Keratinocyte (primary cell): ENCODE measurements at regions not wholly inside any gene's neighbourhood (a gene's known extent, or its start where the extent isn't known, plus 50 kb on each side); places are given as distances from the start of the nearest gene placed in this dataset.
"Not testable (repeated sequence)": the region's sequence is repeated elsewhere in the genome, so short reads cannot be mapped to it uniquely, and the experiment has no call there.

Experiments
- DNase-seq: peaks from one replicate; pipeline ENCODE4 v3.0.0-alpha.2; 2011; ENCODE audit warnings: low read depth, missing footprints, low spot score
- FAIRE-seq: peaks from 2 replicates; lab custom pipeline; 2011; peaks lifted over from hg19 to GRCh38; lab: Jason Lieb, UNC
- H2AFZ ChIP-seq: 2 replicates; pipeline ENCODE4 v1.6.0; 2012; ENCODE audit warnings: low read length, control low read depth, inconsistent platforms; ENCODE audit not compliant: control insufficient read depth
- H3K27ac ChIP-seq: 2 replicates; pipeline ENCODE4 v1.5.1; 2011; ENCODE audit warnings: low read length; ENCODE audit not compliant: control insufficient read depth, insufficient read depth
- H3K27me3 ChIP-seq: 3 replicates; pipeline ENCODE4 v1.6.0; 2011; ENCODE audit warnings: low read length; ENCODE audit not compliant: control insufficient read depth, insufficient read depth; ENCODE audit errors: extremely low read depth
- H3K36me3 ChIP-seq, 2 experiments: 2 replicates in 1 of 2; 3 replicates in 1 of 2; pipeline ENCODE4 v1.5.1; 2011; ENCODE audit warnings: low read length in 2 of 2, mild to moderate bottlenecking in 1 of 2; ENCODE audit not compliant: control insufficient read depth in 2 of 2, insufficient read depth in 2 of 2; ENCODE audit errors: extremely low read depth in 1 of 2
- H3K4me1 ChIP-seq: 3 replicates; pipeline ENCODE4 v1.5.1; 2011; ENCODE audit warnings: low read length; ENCODE audit not compliant: control insufficient read depth, insufficient read depth; ENCODE audit errors: extremely low read depth
- H3K4me2 ChIP-seq: 3 replicates; pipeline ENCODE4 v1.6.0; 2011; ENCODE audit warnings: low read depth, low read length; ENCODE audit not compliant: control insufficient read depth, insufficient read depth; ENCODE audit errors: extremely low read depth
- H3K4me3 ChIP-seq, 3 experiments: fragments of 200-600 bp in 1 of 3; sonication (generic) in 1 of 3; 2 replicates in 2 of 3; 3 replicates in 1 of 3; pipeline ENCODE4 v1.5.1; 2011 to 2016; ENCODE audit warnings: low read length in 3 of 3, mild to moderate bottlenecking in 3 of 3, control low read depth in 2 of 3, inconsistent platforms in 1 of 3, low read depth in 1 of 3, mixed read lengths in 1 of 3, mixed run types in 1 of 3, moderate library complexity in 1 of 3; ENCODE audit not compliant: control insufficient read depth in 2 of 3, insufficient read depth in 2 of 3; ENCODE audit errors: extremely low read depth in 1 of 3
- H3K79me2 ChIP-seq: 2 replicates; pipeline ENCODE4 v1.6.0; 2012; ENCODE audit warnings: low read length; ENCODE audit not compliant: control insufficient read depth, insufficient read depth
- H3K9ac ChIP-seq: 3 replicates; pipeline ENCODE4 v1.6.0; 2011; ENCODE audit warnings: low read length; ENCODE audit not compliant: control insufficient read depth, insufficient read depth; ENCODE audit errors: extremely low read depth
- H3K9me1 ChIP-seq: 3 replicates; pipeline ENCODE4 v1.6.0; 2011; ENCODE audit warnings: low read length; ENCODE audit not compliant: control insufficient read depth, insufficient read depth; ENCODE audit errors: extremely low read depth
- H3K9me3 ChIP-seq: 2 replicates; pipeline ENCODE4 v1.5.1; 2012; ENCODE audit warnings: low read depth, low read length; ENCODE audit not compliant: control insufficient read depth
- H4K20me1 ChIP-seq: 3 replicates; pipeline ENCODE4 v1.6.0; 2011; ENCODE audit warnings: low read length; ENCODE audit not compliant: control insufficient read depth, insufficient read depth; ENCODE audit errors: extremely low read depth
- CTCF ChIP-seq, 3 experiments: IDR thresholded peaks in 1 of 3; conservative IDR thresholded peaks in 1 of 3; optimal IDR thresholded peaks in 1 of 3; 2 replicates in 2 of 3; 3 replicates in 1 of 3; pipeline versions ENCODE3 to v1.5.1; 2011; ENCODE audit warnings: low read length in 3 of 3, mild to moderate bottlenecking in 3 of 3, moderate library complexity in 2 of 3, control low read depth in 1 of 3, inconsistent platforms in 1 of 3; ENCODE audit not compliant: insufficient read depth in 2 of 3; ENCODE audit errors: extremely low read depth in 1 of 3
- EZH2 ChIP-seq: IDR thresholded peaks from one replicate; pipeline ENCODE4 v1.6.1; 2012; ENCODE audit warnings: inconsistent platforms, mild to moderate bottlenecking, low read length, moderate library complexity
- dilution Hi-C: fragments of 300-500 bp; cut with MboI; formaldehyde crosslinking; loops from one replicate; pipeline ENCODE4 v1.7.0; 2020; ENCODE audit warnings: low sequenced_read_pairs; ENCODE audit not compliant: extremely low pct_ligation_motif_present

GRCh38 chr15:24292837-24293236 lies 382.7 kb upstream of the NPAP1 start:
- FAIRE-seq (no peak), DNase-seq (no peak)
- Histone ChIP-seq H3K36me3 (no peaks in the 10 kb centered on the region), H3K79me2 (no peaks in the 10 kb centered on the region), H3K9ac (no peak overlapping the region), H4K20me1 (no peaks in the 10 kb centered on the region), H3K27me3 (no peaks in the 10 kb centered on the region), H2AFZ (no peak overlapping the region), H3K4me2 (no peak overlapping the region), H3K27ac (no peak overlapping the region), H3K9me1 (no peaks in the 10 kb centered on the region), H3K4me3 (no peak overlapping the region), H3K9me3 (no peaks in the 10 kb centered on the region), H3K4me1 (no peaks in the 10 kb centered on the region)
- TF ChIP-seq EZH2 (no peak), CTCF (optimal IDR thresholded peaks at IDR 0.05 in 1 of 3, IDR thresholded peaks at IDR 0.05 in 1 of 3, conservative IDR thresholded peaks at IDR 0.05 in 1 of 3; ENCODE audit: extremely low read depth in 1 of 3, insufficient read depth in 2 of 3, low read length in 3 of 3) (no peak)
- dilution Hi-C loops: no loop called here

GRCh38 chr15:24300804-24301368 lies 374.7 kb upstream of the NPAP1 start:
- H3K4me3 ChIP-seq, H3K27me3 ChIP-seq, H3K4me2 ChIP-seq, H4K20me1 ChIP-seq, dilution Hi-C loops, FAIRE-seq, H3K9me1 ChIP-seq, H3K9ac ChIP-seq, H2AFZ ChIP-seq, H3K79me2 ChIP-seq, H3K36me3 ChIP-seq, H3K4me1 ChIP-seq, DNase-seq, H3K27ac ChIP-seq, H3K9me3 ChIP-seq: not testable (repeated sequence)

- H3K4me2 ChIP-seq, H3K9me1 ChIP-seq, DNase-seq, dilution Hi-C loops, H3K4me3 ChIP-seq, H2AFZ ChIP-seq, H4K20me1 ChIP-seq, H3K4me1 ChIP-seq, H3K9ac ChIP-seq, H3K27me3 ChIP-seq, H3K9me3 ChIP-seq, H3K27ac ChIP-seq, H3K79me2 ChIP-seq, FAIRE-seq, H3K36me3 ChIP-seq: not testable (repeated sequence)
Observed at GRCh38 chr15:24301999-24302398, 373.6 kb upstream of the NPAP1 start.

- not testable (repeated sequence) for H3K9me1 ChIP-seq, FAIRE-seq, H3K4me3 ChIP-seq
Observed at GRCh38 chr15:24304747-24305146, 370.8 kb upstream of the NPAP1 start.

More at GRCh38 chr15:24304747-24305146, 370.8 kb upstream of the NPAP1 start:
- H4K20me1 ChIP-seq, H3K9ac ChIP-seq, H3K36me3 ChIP-seq, dilution Hi-C loops, H3K79me2 ChIP-seq, DNase-seq, H3K4me2 ChIP-seq, H3K4me1 ChIP-seq, H2AFZ ChIP-seq, H3K27ac ChIP-seq, H3K27me3 ChIP-seq, H3K9me3 ChIP-seq: not testable (repeated sequence)
